H1 (cell line): ENCODE measurements at regions not wholly inside any gene's neighbourhood (a gene's known extent, or its start where the extent isn't known, plus 50 kb on each side); places are given as distances from the start of the nearest gene placed in this dataset.

Experiments used
- CTCF ChIA-PET: fragments of 300-600 bp; sonication (Branson Sonifier 250); formaldehyde crosslinking; loops from one replicate; lab custom pipeline; 2021; ENCODE audit not compliant: partially characterized antibody; lab: Charles Lee
- POLR2A ChIA-PET: fragments of 300-600 bp; sonication (Branson Sonifier 250); formaldehyde crosslinking; loops from one replicate; lab custom pipeline; 2021; ENCODE audit warnings: inconsistent platforms; ENCODE audit not compliant: partially characterized antibody; lab: Charles Lee
- DNase-seq, 2 experiments: peaks; one replicate each; pipeline versions ENCODE4 v3.0.0 to v3.0.0-alpha.2; 2010 to 2022; ENCODE audit warnings: low spot score in 2 of 2, low read depth in 1 of 2, mixed read lengths in 1 of 2
- FAIRE-seq: peaks from 2 replicates; lab custom pipeline; 2011; peaks lifted over from hg19 to GRCh38; lab: Jason Lieb, UNC
- H2AFZ ChIP-seq: 2 replicates; pipeline ENCODE4 v1.8.1; 2012; ENCODE audit warnings: low read length, inconsistent platforms
- H2AK5ac ChIP-seq: 2 replicates; pipeline ENCODE4 v1.6.1; 2013; ENCODE audit warnings: low read depth, low read length
- H2BK120ac ChIP-seq: replicated peaks from 2 replicates; pipeline ENCODE3; 2013; ENCODE audit warnings: low read depth, low read length, inconsistent platforms
- H2BK12ac ChIP-seq: 2 replicates; pipeline ENCODE4 v1.6.1; 2013; ENCODE audit warnings: low read depth, low read length
- H2BK15ac ChIP-seq: 2 replicates; pipeline ENCODE4 v1.6.1; 2013; ENCODE audit warnings: low read length
- H2BK20ac ChIP-seq: 2 replicates; pipeline ENCODE4 v1.6.1; 2013; ENCODE audit warnings: low read length
- H2BK5ac ChIP-seq: 2 replicates; pipeline ENCODE4 v1.6.1; 2013; ENCODE audit warnings: low read depth, low read length
- H3K14ac ChIP-seq: 2 replicates; pipeline ENCODE4 v1.6.1; 2013; ENCODE audit warnings: inconsistent platforms; ENCODE audit not compliant: insufficient read length
- H3K18ac ChIP-seq: 2 replicates; pipeline ENCODE4 v1.6.1; 2013; ENCODE audit warnings: low read length; ENCODE audit errors: extremely low read depth
- H3K23ac ChIP-seq: 2 replicates; pipeline ENCODE4 v1.6.1; 2013; ENCODE audit warnings: inconsistent platforms; ENCODE audit not compliant: insufficient read length
- H3K23me2 ChIP-seq: 2 replicates; pipeline ENCODE4 v1.6.1; 2013; ENCODE audit warnings: low read depth, low read length
- H3K27ac ChIP-seq: 2 replicates; pipeline ENCODE4 v1.6.1; 2011; ENCODE audit warnings: low read depth, low read length, inconsistent platforms
- H3K27me3 ChIP-seq, 4 experiments: replicated peaks in 1 of 4; 1 replicate in 1 of 4; 2 replicates in 3 of 4; pipeline versions ENCODE4 v1.6.1 to v1.8.1; 2011 to 2013; ENCODE audit warnings: low read length in 3 of 4, mild to moderate bottlenecking in 3 of 4, inconsistent platforms in 2 of 4, mixed read lengths in 2 of 4, moderate library complexity in 1 of 4; ENCODE audit not compliant: control insufficient read depth in 3 of 4, insufficient read depth in 3 of 4; ENCODE audit errors: extremely low read depth in 1 of 4
- H3K36me3 ChIP-seq, 4 experiments: 2 replicates each; pipeline versions ENCODE4 v1.6.1 to v1.8.1; 2011 to 2013; ENCODE audit warnings: mild to moderate bottlenecking in 4 of 4, low read length in 3 of 4, moderate library complexity in 2 of 4, control low read depth in 1 of 4, inconsistent platforms in 1 of 4; ENCODE audit not compliant: insufficient read depth in 4 of 4, control insufficient read depth in 2 of 4
- H3K4ac ChIP-seq: replicated peaks from 2 replicates; pipeline ENCODE3; 2013; ENCODE audit warnings: low read length, low read depth, mixed read lengths, inconsistent platforms; ENCODE audit not compliant: insufficient read length
- H3K4me1 ChIP-seq, 4 experiments: replicated peaks in 1 of 4; 1 replicate in 1 of 4; 2 replicates in 3 of 4; pipeline versions ENCODE4 v1.6.1 to v1.8.1; 2011 to 2013; ENCODE audit warnings: low read length in 3 of 4, inconsistent platforms in 2 of 4, mixed read lengths in 1 of 4; ENCODE audit not compliant: insufficient read depth in 4 of 4, control insufficient read depth in 3 of 4
- H3K4me2 ChIP-seq, 2 experiments: 2 replicates each; pipeline versions ENCODE4 v1.6.1 to v1.8.1; 2011 to 2013; ENCODE audit warnings: low read depth in 2 of 2, low read length in 2 of 2, control low read depth in 1 of 2, inconsistent platforms in 1 of 2, mild to moderate bottlenecking in 1 of 2; ENCODE audit not compliant: insufficient read depth in 1 of 2
- H3K4me3 ChIP-seq, 4 experiments: fragments of 200-600, 300-600 bp in 1 of 4; sonication (generic), shearing (Covaris generic), sonication (Bioruptor Twin) in 1 of 4; 2 replicates each; pipeline versions ENCODE4 v1.5.1 to v1.8.1; 2011 to 2016; ENCODE audit warnings: low read length in 4 of 4, low read depth in 3 of 4, control low read depth in 2 of 4, inconsistent platforms in 2 of 4, mild to moderate bottlenecking in 2 of 4, mixed read lengths in 1 of 4, moderate library complexity in 1 of 4; ENCODE audit not compliant: insufficient read depth in 2 of 4; ENCODE audit errors: extremely low read depth in 1 of 4
- H3K56ac ChIP-seq: replicated peaks from 2 replicates; pipeline ENCODE3; 2013; ENCODE audit warnings: low read depth, mild to moderate bottlenecking, mixed read lengths, low read length, inconsistent platforms; ENCODE audit not compliant: insufficient read length
- H3K79me1 ChIP-seq: 2 replicates; pipeline ENCODE4 v1.6.1; 2013; ENCODE audit warnings: low read depth, low read length, control low read depth
- H3K79me2 ChIP-seq, 2 experiments: 2 replicates each; pipeline versions ENCODE4 v1.6.1 to v1.8.1; 2012 to 2013; ENCODE audit warnings: low read length in 2 of 2, mild to moderate bottlenecking in 2 of 2, inconsistent platforms in 1 of 2; ENCODE audit not compliant: insufficient read depth in 2 of 2, control insufficient read depth in 1 of 2
- H3K9ac ChIP-seq, 4 experiments: replicated peaks in 1 of 4; 1 replicate in 1 of 4; 2 replicates in 3 of 4; pipeline versions ENCODE4 v1.6.1 to v1.8.1; 2011 to 2013; ENCODE audit warnings: low read depth in 3 of 4, low read length in 3 of 4, control low read depth in 2 of 4, mild to moderate bottlenecking in 2 of 4, moderate library complexity in 2 of 4, inconsistent platforms in 1 of 4; ENCODE audit errors: extremely low read depth in 1 of 4
- H3K9me3 ChIP-seq, 2 experiments: 2 replicates each; pipeline versions ENCODE4 v1.6.1 to v1.8.1; 2012 to 2013; ENCODE audit warnings: mild to moderate bottlenecking in 2 of 2, moderate library complexity in 2 of 2, control low read depth in 1 of 2, inconsistent platforms in 1 of 2, low read depth in 1 of 2, low read length in 1 of 2, mixed read lengths in 1 of 2; ENCODE audit not compliant: insufficient read depth in 2 of 2
- H4K20me1 ChIP-seq, 2 experiments: replicated peaks in 1 of 2; 2 replicates each; pipeline versions ENCODE3 to v1.8.1; 2011 to 2013; ENCODE audit warnings: inconsistent platforms in 2 of 2, low read length in 2 of 2, mild to moderate bottlenecking in 1 of 2; ENCODE audit not compliant: insufficient read depth in 2 of 2, control insufficient read depth in 1 of 2
- H4K5ac ChIP-seq: 2 replicates; pipeline ENCODE4 v1.6.1; 2013; ENCODE audit warnings: low read length, low read depth, mixed read lengths, inconsistent platforms; ENCODE audit not compliant: insufficient read length
- H4K8ac ChIP-seq: 2 replicates; pipeline ENCODE4 v1.8.0; 2013; ENCODE audit warnings: mild to moderate bottlenecking, moderate library complexity, low read length, inconsistent platforms; ENCODE audit not compliant: insufficient read depth; ENCODE audit errors: extremely low read depth
- H4K91ac ChIP-seq: replicated peaks from 2 replicates; pipeline ENCODE3; 2013; ENCODE audit warnings: low read length, mixed read lengths, inconsistent platforms; ENCODE audit not compliant: insufficient read length
- JUN ChIP-seq: IDR thresholded peaks from 2 replicates; pipeline ENCODE4 v1.6.1; 2011; ENCODE audit warnings: low read depth, mild to moderate bottlenecking, improper control_type of control experiment, low read length
- JUND ChIP-seq: IDR thresholded peaks from 2 replicates; pipeline ENCODE4 v1.6.1; 2011; ENCODE audit warnings: mild to moderate bottlenecking, improper control_type of control experiment, low read length
- KDM1A ChIP-seq: fragments of 200-600, 300-600 bp; sonication (generic); IDR thresholded peaks from 2 replicates; pipeline ENCODE4 v1.7.1; 2016; ENCODE audit warnings: mild to moderate bottlenecking, low read length, borderline replicate concordance
- POU5F1 ChIP-seq: IDR thresholded peaks from 2 replicates; pipeline ENCODE4 v1.6.1; 2011; ENCODE audit warnings: low read depth, mild to moderate bottlenecking, low read length, moderate library complexity
- SIN3A ChIP-seq, 2 experiments: IDR thresholded peaks in 1 of 2; conservative IDR thresholded peaks in 1 of 2; 2 replicates each; pipeline ENCODE4 v1.6.1; 2011 to 2012; ENCODE audit warnings: low read length in 2 of 2, improper control_type of control experiment in 1 of 2, low read depth in 1 of 2, mild to moderate bottlenecking in 1 of 2
- WGBS, 2 experiments: shearing (Covaris generic) in 1 of 2; methylation state at CpG; one replicate each; pipeline versions ENCODE4 v1.1.6 to v1.1.7; 2013 to 2015; ENCODE audit warnings: low lambda C conversion rate in 2 of 2, mixed read lengths in 2 of 2, inconsistent platforms in 1 of 2, low coverage in 1 of 2, missing lambda C conversion rate in 1 of 2; ENCODE audit not compliant: insufficient replicate concordance in 2 of 2, insufficient coverage in 1 of 2, insufficient read length in 1 of 2; ENCODE audit errors: extremely low coverage in 1 of 2, missing lambda C conversion rate in 1 of 2; 5-methylcytosine and 5-hydroxymethylcytosine counted together
- TF ChIP-seq, protein P1 (sequence below): IDR thresholded peaks from 2 replicates; pipeline ENCODE4 v1.6.1; 2012; ENCODE audit warnings: inconsistent platforms
- TF ChIP-seq, protein P2 (sequence below): IDR thresholded peaks from 2 replicates; pipeline ENCODE4 v1.6.1; 2011; ENCODE audit warnings: low read depth, mild to moderate bottlenecking, low read length; ENCODE audit not compliant: insufficient read depth

- no peak overlapping the region for H3K14ac ChIP-seq
- no peak overlapping the region for H3K27ac ChIP-seq
- no peak for DNase-seq
- no peak overlapping the region for H3K56ac ChIP-seq
- peak overlapping the region; percentile 56; the same call in 1 of the 2 replicates for H2AK5ac ChIP-seq
- 0 out of 2 replicates have a peak overlapping the region, but pooled peaks have one; percentile 34 for H2BK20ac ChIP-seq
- no peak overlapping the region for H3K4ac ChIP-seq
- WGBS, 2 experiments: 91% methylated on average over 11 of the region's 11 CpGs; no CpG with 5 or more reads in 1 of the 2 experiments
- no peak overlapping the region for H3K23ac ChIP-seq
- H3K79me2 ChIP-seq: no peaks in the 10 kb centered on the region
- no peaks in the 10 kb centered on the region for H3K9me3 ChIP-seq
- H3K23me2 ChIP-seq: no peaks in the 10 kb centered on the region; the same call in 1 of the 2 replicates
- H3K4me2 ChIP-seq: no peak overlapping the region
- H4K20me1 ChIP-seq: no peaks in the 10 kb centered on the region
- no peak overlapping the region for H3K9ac ChIP-seq
- H2BK12ac ChIP-seq: no peak overlapping the region
- peaks cover 7 to 25% (median 17%) of the 10 kb centered on the region in 4 experiments for H3K4me1 ChIP-seq
- no peaks in the 10 kb centered on the region for H3K36me3 ChIP-seq
- no peak overlapping the region for H4K91ac ChIP-seq
- FAIRE-seq: no peak
- no peak overlapping the region for H3K18ac ChIP-seq
- TF ChIP-seq SIN3A (conservative IDR thresholded peaks at IDR 0.05 in 1 of 2, IDR thresholded peaks at IDR 0.05 in 1 of 2; ENCODE audit: low read depth in 1 of 2, low read length in 2 of 2): no peak
- TF ChIP-seq POU5F1: no peak
- no peak for TF ChIP-seq JUN
- TF ChIP-seq, protein P1, sequence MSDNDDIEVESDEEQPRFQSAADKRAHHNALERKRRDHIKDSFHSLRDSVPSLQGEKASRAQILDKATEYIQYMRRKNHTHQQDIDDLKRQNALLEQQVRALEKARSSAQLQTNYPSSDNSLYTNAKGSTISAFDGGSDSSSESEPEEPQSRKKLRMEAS: no peak
- no peak for TF ChIP-seq JUND
- TF ChIP-seq, protein P2, sequence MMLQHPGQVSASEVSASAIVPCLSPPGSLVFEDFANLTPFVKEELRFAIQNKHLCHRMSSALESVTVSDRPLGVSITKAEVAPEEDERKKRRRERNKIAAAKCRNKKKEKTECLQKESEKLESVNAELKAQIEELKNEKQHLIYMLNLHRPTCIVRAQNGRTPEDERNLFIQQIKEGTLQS: no peak
- no peak for TF ChIP-seq KDM1A
- no peaks in the 10 kb centered on the region for H3K79me1 ChIP-seq
- ChIA-PET CTCF (interaction anchor here (0.7 to 1.4 kb wide), 7 partner anchors 8 to 530 kb away, joined by 3 to 4 read pairs (median 3); no protein-coding TSS in a partner anchor), POLR2A (interaction anchor here (0.9 to 2.2 kb wide), 3 partner anchors 11 to 364 kb away, joined by 4 to 9 read pairs (median 5); no protein-coding TSS in a partner anchor)
- H2BK5ac ChIP-seq: no peak overlapping the region
- no peak overlapping the region for H3K4me3 ChIP-seq
- H4K5ac ChIP-seq: no peak overlapping the region
- H4K8ac ChIP-seq: no peak overlapping the region
- H2AFZ ChIP-seq: no peak overlapping the region
- H2BK120ac ChIP-seq: no peak overlapping the region
- H2BK15ac ChIP-seq: no peak overlapping the region; the same call in 1 of the 2 replicates
- H3K27me3 ChIP-seq: no peaks in the 10 kb centered on the region; a peak in 1 of 7 replicates
Measured at GRCh38 chr1:234975122-234975940, 153.3 kb downstream of the TOMM20 start.
